Right lung (tissue), 2 donors: ENCODE measurements at regions not wholly inside any gene's neighbourhood (a gene's known extent, or its start where the extent isn't known, plus 50 kb on each side); places are given as distances from the start of the nearest gene placed in this dataset.

ENCODE experiments used
- DNase-seq, 2 donors: peaks; one replicate each; pipeline ENCODE4 v3.0.0-alpha.2; 2013

DNA sequence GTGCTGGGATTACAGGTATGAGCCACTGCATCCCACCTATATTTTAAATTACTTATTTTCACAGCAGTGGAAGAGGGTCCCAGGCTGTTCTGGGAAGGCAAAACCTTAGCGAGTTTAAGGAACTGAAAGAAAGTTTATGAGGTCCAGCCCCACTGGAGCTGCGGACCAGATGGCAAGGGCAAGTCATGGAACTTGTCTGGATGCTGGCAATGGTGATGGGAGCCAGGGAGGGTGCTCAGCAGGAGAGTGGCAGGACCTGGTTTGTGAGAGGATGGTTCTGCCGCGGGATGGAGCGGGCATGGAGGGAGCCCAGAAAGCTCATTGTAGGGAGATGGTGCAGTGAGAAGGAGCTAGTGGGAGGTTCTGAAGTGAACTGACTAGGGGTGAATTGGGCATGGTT lies 50.6 kb upstream of the SLC45A1 start:
- no peak for DNase-seq

DNA sequence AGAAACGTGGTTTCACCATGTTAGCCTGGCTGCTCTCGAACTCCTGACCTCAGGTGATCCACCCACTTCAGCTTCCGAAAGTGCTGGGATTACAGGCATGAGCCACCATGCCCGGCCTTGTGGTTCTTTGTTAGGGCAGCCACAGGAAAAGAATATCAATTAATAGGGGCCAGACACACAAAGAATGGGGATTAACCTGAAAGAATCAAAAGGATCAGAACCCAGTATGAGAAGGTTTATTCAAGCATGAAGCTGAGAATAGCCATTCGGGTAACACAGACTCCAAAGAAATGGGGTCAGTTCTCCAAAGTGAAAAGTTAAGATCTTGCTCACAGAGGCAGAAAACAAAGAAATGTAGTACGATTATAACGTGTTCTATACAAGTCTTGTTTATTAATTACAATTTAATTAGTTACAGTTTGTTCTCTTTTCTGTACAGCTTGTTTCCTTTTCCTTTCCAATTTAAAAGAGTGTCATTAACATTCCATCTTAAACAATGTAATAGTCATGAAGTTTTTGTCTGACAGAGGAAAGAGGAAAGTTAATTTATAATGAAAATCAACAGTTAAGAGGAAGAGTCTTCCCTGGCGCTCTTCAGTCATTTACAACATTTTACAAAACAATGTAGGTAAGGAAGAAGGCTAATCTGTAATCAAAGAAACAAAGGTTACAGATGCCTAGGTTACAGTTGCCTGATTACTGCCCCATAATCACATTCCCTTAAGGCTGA lies 51.3 kb upstream of the SLC45A1 start:
- DNase-seq = no peak

DNA sequence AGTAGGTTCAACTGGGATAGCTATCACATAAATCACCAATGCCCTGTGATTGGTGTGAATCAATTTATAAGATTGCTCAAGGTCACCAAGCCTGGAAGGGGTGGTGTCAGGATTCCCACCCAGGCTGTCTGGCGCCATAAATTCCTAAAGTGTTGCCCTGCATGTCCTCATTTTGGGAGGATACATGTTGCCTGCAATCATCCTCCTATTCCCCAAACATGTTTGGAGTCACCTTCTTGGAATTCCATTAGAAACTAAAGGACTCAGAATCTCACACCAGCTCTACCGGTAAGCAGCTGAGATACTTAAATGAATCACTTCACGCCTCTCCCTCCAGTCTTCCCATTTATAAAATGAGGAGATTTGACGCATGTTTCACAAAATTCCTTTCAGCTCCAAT lies 54.1 kb upstream of the SLC45A1 start:
- no peak for DNase-seq

DNA sequence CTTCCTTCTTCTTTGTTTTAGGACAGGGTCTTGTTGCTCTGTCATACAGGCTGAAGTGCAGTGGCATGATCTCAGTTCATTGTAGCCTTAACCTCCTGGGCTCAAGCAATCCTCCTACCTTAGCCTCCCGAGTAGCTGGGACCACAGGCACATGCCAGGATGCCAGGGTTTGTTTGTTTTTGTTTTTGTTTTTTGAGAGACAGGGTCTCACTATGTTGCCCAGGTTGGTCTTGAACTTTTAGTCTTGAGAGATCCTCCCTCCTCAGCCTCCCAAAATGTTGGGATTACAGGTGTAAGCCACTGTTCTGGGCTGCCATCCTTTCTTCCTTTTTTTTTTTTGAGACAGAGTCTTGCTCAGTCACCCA lies 56.5 kb upstream of the SLC45A1 start:
- DNase-seq = no peak

DNA sequence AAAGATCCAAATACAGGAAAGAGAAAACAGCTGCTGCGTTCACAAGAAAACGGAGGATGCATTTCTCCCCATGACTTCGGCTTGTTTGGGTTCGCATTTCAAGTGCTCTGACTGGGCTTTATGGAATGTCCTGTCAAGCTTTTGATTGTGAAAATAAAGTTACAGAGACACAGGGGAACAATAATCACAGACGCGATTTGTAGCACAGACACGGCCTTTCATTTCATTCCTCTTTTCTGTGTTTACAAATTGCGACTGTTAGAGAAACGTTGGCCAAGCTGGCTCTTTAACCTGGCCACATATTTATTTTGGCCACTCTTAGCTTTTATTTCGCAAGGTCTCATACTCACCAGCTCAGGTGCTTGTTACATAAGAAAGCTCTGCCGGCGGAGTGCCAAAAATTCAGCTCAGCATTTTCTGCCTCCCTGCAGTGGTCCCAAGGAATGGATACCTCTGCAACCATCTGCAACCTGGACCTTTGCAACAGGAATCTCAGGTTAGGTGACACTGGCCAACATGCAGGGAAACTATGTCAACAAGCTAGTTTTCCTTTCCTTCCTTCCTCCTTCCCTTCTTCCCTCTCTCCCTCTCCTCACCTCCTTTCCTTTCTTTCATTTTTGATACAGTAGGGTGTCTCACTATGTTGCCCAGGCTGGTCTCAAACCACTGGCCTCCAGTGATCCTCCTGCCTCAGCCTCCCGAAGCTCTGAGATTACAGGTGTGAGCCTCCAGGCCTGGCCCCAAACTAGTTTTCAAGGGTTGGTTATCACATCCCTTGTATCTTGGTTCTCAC lies 58.2 kb upstream of the SLC45A1 start:
- peak; percentile 57 to 59 for DNase-seq

DNA sequence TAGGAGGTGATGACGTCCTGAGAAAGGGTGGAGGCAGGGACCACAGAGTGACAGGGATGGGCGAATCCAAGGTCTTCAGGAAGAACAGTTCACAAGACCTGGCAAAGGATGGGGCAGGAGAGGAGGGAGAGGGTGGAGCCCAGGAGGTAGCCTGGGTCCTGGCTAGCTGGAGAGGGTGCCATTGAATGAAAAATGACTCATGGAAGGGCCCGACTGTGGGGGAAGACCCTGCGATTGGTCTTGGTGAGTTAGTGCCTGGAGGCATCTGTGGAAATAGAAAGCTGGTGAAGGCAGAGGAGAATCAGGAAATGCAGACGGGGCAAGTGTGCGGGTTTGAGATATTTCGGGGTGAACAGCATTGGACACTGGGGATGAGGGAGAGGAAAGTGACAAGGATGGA lies 60.3 kb upstream of the SLC45A1 start:
- no peak for DNase-seq

DNA sequence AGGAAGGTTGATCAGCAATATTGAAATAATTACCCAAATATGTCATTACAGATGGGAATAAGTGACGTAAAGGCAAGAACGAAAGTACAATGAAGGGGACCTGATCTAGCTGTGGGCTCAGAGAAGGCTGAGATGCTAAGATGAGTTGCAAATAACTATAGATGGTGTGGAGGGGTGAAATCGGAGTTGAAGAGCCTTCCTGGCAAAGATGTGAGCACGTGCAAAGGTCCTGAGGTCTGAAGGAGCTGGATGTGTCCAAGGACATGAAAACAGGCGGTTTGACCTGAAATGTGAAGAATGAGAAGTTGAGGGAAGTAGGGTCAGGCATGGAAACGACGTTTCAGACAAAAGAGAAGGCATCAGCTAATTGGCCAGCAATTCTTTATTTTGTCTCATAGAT lies 61.6 kb upstream of the SLC45A1 start:
- DNase-seq = no peak

DNA sequence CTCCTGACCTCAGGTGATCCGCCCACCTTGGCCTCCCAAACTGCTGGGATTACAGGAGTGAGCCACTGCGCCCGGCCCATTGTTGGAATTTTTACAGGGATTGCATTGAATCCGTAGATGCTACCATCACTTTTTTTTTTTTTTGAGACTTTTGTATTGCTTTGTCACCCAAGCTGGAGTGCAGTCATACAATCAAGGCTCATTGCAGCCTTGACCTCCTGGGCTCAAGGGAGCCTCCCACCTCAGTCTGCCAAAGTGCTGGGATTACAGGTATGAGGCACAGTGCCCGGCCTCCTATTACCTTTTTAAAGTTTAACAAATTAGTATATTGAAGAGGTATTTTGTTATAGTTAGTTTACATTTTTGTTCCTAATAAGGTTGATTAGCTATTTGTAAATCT lies 62.2 kb upstream of the SLC45A1 start:
- no peak for DNase-seq

DNA sequence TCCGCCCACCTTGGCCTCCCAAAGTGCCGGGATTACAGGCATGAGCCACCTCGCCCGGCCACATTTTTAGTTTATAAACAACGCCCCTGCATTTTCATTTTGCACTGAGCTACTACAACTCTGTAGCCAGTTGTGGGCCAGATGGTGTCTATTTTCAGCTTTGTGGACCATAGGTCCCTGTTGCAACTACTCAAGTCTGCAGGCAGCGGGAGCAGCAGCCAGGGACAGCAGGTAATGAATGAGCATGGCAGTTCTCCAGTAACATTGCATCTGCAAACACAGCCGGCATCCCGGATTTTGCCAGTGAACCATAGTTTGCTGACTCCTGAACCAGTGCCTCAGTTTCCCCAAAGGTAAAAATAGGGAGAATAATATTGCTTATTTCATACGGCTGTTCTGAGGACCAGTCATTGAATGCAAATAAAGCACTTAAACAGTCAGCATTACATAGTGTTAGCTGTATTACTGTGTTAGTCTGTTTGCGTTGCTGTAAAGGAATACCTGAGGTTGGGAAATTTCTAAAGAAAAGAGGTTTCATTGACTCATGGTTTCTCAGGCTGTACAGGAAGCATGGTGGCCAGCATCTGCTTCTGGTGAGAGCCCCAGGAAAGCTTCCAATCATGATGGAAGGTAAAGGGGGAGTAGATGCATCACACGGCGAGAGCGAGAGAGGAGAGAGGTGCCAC lies 65.5 kb upstream of the SLC45A1 start:
- no peak for DNase-seq

DNA sequence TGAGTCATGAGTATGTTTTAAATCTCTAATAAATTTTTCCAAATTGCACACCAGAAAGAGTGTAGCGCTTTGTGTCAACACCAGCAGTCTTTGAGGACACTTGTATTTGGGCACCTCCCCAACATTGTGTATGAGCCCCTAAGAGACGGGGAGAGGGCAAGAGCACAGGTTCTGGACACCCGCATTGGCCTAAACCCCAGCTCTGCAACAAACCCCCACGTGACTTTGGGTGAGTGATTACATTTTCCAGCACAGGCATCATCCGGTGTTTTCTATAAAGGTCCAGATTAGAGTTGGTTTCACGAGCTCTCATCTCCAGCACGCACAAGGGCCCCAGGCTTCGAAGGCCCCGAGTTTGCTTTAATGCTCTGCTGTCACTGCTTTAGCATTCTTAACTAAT lies 66.3 kb upstream of the SLC45A1 start:
- DNase-seq = no peak

DNA sequence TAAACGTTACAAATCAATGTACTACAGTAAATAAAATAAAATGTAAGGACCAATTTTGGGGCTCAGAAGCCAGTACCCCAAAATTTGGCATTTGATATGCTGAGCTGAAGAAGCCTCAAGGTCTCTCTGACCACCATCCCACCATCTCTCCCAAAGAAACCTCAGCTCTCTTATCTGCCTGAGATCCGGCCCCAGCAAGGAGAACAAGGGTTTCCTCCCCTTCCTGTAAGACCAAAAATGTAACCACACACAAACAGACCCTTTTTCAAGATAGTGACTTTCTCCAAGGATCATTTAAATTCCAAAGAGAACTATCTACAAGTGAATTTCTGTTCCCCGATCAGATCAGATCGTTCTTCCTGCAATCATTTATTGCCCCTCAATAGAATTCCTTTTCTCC lies 68.1 kb upstream of the SLC45A1 start:
- DNase-seq = no peak

DNA sequence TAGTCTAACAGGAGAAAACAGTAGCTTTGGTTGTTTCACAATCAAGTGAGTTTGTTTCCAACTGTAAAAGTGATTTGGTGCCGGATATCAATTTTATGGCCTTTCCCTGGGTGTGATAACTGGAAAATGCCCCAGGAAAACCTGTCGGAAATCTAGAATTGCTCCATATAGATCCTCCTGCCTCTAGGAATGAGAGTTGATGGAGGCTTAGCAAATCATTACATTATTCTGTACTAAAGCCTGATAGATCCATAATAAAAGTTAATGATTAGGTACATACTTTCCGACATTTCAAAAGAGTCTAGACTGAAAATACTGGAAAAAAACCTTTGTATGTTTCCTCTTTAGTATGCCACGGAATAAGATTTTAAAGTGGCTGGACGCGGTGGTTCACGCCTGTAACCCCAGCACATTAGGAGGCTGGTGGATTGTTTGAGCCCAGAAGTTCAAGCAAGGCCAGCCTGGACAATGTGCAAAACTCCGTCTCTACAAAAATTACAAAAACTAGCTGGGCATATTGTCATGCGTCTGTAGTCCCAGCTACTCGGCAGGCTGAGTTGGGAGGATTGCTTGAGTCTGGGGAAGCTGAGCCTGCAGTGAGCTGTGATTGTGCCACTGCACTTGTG lies 70.0 kb upstream of the SLC45A1 start:
- DNase-seq = no peak

DNA sequence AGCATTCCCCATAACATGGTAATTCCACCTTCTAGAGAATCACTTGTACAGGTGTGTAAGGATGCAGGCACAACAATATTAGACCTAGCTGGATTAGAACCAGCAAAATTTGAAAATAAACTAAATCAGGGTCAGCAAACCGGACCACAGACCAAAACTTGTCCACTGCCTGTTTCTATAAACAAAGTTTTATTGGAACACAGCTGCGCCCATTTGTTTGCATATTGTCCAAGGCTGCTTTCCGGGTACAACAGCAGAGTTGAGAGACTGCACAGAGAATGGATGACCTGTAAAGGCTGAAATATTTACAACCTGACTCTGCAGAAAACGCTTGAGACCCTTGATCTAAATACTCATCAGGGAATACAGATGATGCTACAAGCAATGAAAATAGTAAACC lies 73.6 kb upstream of the SLC45A1 start:
- no peak for DNase-seq

DNA sequence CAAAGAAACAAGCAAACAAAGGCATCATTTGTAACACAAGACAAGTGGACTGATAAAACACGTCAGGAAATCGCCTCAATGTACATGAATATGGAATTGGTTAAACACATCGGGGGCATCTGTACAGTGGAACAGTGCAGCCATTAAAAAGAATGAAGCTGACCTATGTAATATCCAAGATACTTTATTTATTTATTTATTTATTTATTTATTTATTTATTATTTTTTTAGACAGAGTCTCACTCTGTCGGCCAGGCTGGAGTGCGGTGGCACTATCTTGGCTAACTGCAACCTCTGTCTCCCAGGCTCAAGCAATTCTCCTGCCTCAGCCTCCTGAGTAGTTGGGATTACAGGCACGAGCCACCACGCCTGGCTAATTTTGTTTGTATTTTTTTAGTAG lies 75.4 kb upstream of the SLC45A1 start:
- no peak for DNase-seq

DNA sequence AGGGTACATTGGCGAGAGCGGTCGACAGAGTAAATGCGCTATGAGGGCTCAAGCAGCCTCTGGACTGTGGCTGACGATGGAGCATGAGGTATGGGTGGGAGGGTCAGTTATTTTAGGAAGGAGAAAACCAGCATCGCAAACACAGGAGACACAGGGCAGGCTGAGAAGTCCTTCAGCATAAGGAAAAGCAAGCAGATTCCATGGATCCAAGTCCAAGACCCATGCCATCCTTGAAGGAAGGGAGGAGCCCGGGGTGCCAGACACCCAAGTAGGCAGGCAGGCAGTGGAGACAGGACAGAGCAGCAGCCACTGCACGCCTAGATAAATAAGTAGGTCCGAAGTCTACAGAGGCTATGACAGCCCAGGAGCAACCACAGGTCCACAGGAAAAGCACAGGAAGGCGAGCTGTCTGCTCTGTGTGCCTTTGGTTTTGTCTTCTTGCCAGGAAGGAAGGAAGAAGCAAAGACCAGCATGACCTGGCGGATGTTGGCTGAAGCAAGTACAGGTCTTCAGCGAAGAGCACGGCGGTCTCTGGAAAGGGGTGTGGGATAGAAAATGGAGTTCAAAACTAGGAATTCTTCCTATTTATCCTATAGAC lies 76.4 kb upstream of the SLC45A1 start:
- DNase-seq = no peak

DNA sequence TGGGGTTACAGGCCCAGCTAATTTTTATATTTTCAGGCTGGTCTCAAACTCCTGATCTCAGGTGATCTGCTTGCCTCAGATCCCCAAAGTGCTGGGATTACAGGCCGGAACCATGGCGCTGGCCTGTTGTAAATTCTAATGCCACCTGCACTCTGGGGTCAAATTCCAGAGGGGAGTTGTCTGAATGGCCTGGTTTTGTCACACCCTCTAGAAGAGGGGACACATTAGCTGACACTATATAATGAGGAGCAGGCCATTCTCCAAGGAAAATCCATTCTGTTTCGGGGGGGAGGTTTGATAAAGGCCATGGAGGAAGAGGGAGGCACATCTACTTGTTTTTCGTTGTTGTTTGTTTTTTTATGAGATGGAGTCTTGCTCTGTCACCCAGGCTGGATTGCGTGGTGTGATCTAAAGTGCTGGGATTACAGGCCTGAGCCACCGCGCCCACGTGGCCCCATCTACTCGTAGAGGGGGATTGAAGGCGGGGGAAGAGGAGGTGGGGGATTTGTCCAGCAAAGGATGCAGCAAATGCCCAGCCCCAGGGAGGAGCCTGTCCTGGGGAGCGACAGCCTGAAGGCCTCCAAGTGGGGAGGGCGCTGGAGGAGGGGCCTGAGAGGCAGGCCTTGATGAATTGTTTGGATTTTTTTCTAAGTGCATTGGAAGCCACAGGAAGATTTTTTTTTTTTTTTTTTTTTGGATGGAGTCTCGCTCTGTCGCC lies 78.4 kb upstream of the SLC45A1 start:
- DNase-seq = no peak

DNA sequence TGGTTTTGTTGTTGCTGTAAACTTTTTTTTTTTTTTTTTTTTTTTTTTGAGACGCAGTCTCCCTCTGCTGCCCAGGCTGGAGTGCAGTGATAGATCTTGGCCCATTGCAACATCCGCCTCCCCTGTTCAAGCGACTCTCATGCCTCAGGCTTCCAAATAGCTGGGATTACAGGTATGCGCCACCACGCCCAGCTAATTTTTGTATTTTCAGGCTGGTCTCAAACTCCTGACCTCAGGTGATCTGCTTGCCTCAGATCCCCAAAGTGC lies 78.9 kb upstream of the SLC45A1 start:
- DNase-seq = no peak

DNA sequence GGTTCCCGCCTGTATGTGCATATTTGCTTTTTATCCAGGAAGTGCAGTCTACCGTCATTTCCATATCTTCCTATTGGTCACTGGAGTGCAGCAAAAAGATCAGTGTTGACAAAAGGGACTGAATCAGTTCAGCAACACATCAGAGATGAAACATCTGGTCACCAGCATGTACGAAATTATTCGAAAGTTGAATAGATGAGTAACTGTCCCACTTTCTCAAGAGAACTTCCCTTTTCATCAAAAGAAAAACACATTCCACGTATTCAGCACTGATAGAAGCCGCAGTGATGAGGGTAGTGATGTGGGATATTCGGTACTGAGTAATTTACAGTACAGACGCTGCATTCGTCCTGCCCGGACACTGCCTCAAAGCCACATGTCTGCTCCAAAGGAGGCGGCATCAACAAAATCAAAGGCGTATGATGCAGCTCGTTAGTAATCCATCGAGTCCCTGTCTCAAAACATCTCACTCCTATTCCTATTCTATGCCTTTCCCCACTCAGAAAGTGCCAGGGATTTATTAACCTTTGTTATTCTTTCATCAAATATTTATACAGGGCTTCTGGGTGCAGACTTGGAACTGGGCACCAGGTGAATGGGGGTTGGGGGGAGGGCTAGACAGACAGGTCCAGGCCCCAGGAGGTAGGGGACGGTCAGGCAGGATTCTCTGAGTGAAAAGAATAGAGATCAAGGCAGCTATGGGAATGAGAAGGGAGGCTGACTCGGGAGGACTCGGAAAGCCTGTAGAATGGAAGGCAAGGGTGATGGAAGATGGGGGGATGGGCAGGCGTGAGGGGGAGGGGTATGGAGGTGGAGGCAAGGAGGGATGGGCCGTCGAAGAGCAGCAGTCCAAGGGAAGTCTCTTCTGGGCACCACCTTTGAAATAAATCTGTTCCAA lies 79.5 kb upstream of the SLC45A1 start:
- no peak for DNase-seq

DNA sequence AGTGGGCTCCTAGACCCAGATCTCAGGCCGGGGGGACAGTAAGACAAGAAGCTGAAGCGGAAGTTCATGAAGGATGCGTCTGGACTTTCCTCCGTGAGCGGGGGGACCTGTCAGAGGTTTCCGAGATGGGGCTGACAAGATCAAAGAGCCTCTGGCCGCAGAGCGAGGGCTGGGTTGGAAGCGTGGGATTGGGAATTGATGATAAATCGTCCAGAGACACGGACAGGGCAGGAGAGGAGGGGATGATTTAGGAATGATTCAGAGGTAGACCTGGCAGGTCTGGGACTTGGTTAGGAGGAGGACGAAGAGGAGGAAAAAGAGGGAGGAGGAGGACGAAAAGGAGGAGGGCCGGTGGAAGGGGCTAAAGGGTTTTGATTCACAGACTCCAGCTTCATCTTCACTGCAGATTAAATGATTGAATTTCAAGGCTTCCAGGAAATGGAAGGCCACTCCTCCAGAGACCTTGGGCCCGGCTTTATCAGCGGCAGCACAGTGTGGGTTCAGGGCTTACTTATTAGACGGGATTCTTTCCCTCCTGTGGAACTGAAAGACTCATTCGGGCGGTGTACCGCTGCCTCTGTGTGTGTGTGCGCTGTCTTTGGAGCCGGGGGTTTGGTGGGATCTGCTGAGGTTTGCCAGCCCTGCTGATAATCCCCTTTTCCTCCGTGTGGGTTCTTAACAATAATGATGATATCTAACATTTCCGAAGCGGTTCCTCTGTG lies 85.7 kb upstream of the SLC45A1 start:
- DNase-seq = no peak

DNA sequence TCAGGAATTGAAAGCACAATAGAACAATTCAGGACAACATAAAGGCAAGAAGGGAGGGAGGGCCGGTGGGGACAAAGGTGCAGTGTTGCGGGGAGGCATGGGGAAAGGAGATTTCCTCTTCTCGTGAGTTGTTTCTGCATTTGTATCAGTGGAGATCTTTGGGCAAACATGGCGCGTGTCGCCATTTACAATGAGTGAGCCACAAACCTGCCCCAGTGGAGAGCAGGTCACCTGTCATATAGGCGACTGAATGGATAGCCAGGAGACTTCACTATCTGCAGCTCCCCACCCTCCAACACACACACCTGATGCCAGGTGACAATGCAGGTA lies 87.7 kb upstream of the SLC45A1 start:
- DNase-seq = no peak
